ENCODE measurements at regions not wholly inside any gene's neighbourhood (a gene's known extent, or its start where the extent isn't known, plus 50 kb on each side); places are given as distances from the start of the nearest gene placed in this dataset.

DNA sequence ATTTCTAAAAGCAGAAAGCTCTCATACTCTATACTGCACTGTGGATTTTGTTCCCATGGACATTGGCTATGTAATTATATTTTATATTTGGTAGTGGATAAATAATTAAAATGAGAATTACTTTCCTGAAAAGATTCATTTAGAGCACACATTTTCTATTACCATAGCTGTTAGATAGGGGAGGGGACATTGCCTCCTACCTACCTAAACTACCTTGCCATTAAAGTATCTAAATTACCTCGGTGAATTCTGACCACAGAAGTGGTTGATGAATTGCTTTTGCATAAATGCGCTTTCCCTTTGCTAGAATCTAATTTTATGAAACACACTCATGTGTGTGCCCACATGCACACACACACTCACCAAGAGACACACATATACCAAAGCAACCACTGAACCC lies 329.1 kb downstream of the MTX2 start:
- Mint-ChIP-seq H3K4me1 (no peaks in the 10 kb centered on the region), H3K4me3 (no peak overlapping the region), H3K9me3 (peaks cover 0 to 4% (median 0%) of the 10 kb centered on the region in 11 donors), H3K27ac (no peak overlapping the region), H3K27me3 (peaks cover 27 to 44% (median 43%) of the 10 kb centered on the region in 5 donors), H3K36me3 (no peaks in the 10 kb centered on the region)
- Histone ChIP-seq H3K27ac (ENCODE audit: low read depth, low read length) (no peak overlapping the region), H3K27me3 (ENCODE audit: control insufficient read depth in 2 of 2, insufficient read depth in 2 of 2, low read length in 2 of 2) (peaks cover 0 to 4% of the 10 kb centered on the region in 2 donors), H3K4me1 (ENCODE audit: control insufficient read depth in 2 of 2, insufficient read depth in 2 of 2, low read length in 2 of 2) (no peaks in the 10 kb centered on the region), H3K4me3 (ENCODE audit: low read length) (no peak overlapping the region), H3K9me3 (ENCODE audit: control insufficient read depth in 2 of 3, low read length in 3 of 3) (no peaks in the 10 kb centered on the region), H3K36me3 (ENCODE audit: control insufficient read depth in 2 of 3, insufficient read depth in 3 of 3, low read length in 3 of 3) (no peaks in the 10 kb centered on the region)
- intact Hi-C loops (cut with micrococcal nuclease): no loop called here
- POLR2A ChIA-PET: no interaction called here
- ATAC-seq: no peak
- DNase-seq: no peak
- CTCF ChIA-PET: no interaction called here

DNA sequence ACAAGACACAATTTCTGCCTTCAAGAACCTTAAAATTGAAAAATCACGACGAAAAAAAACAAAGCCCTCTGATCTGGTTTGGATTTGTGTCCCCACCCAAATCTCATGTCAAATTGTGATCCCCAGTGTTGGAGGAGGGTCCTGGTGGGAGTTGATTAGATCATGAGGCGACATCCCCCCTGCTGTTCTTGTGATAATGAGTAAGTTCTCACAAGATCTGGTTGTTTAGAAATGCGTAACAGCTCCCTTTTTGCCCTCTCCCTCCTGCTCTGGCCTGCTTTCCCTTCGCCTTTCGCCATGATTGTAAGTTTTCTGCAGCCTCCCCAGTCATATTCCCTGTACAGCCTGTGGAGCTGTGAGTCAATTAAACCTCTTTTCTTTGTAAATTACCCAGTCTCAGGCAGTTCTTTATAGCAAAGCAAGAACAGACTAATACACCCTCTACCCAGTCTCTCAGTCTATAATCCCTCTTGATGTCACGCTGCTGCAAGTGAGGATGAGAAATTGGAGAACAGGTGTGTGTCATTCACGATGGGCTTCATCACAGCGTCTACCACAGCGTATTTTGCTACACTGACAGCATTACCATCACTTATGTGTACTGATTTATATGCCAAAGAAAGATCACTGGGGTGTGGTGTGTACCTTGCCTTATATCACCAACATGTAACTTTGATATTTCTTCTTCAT lies 330.7 kb downstream of the MTX2 start:
- Mint-ChIP-seq H3K27me3 (peaks cover 25 to 42% (median 41%) of the 10 kb centered on the region in 5 donors), H3K27ac (no peak overlapping the region), H3K36me3 (no peaks in the 10 kb centered on the region), H3K4me1 (no peaks in the 10 kb centered on the region), H3K9me3 (peaks cover 0 to 5% (median 0%) of the 10 kb centered on the region in 11 donors), H3K4me3 (no peak overlapping the region)
- ChIA-PET CTCF (no interaction called here), POLR2A (no interaction called here)
- no peak overlapping the region for H3K4me3 ChIP-seq (ENCODE audit: low read length)
- no peak for ATAC-seq
- H3K36me3 ChIP-seq (ENCODE audit: control insufficient read depth in 2 of 3, insufficient read depth in 3 of 3, low read length in 3 of 3): no peaks in the 10 kb centered on the region
- H3K9me3 ChIP-seq (ENCODE audit: control insufficient read depth in 2 of 3, low read length in 3 of 3): no peaks in the 10 kb centered on the region
- no peak overlapping the region for H3K27ac ChIP-seq (ENCODE audit: low read depth, low read length)
- peaks cover 0 to 4% of the 10 kb centered on the region in 2 donors for H3K27me3 ChIP-seq (ENCODE audit: control insufficient read depth in 2 of 2, insufficient read depth in 2 of 2, low read length in 2 of 2)
- DNase-seq: no peak
- no peaks in the 10 kb centered on the region for H3K4me1 ChIP-seq (ENCODE audit: control insufficient read depth in 2 of 2, insufficient read depth in 2 of 2, low read length in 2 of 2)
- intact Hi-C loops (cut with micrococcal nuclease): no loop called here

DNA sequence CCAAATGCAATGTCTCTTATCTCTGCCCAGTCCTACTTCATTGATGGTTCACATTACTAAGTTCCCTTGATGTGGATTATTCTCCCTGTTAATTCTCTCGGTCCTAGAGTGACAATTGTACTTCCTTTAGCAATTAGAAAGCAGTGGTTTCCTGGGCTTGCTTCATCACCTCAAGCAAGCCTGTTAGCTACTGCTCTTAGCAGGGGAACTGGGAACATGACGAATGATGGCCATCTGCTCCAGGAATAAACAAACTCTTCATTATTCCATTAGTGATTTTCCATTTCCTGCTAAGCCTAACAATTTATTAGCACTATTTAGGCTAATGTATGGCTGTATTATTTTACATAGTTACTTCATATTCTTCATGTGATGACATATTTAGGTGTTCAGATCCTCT lies 331.8 kb downstream of the MTX2 start:
- no peak overlapping the region for H3K27ac ChIP-seq (ENCODE audit: low read depth, low read length)
- peaks cover 24 to 47% (median 38%) of the 10 kb centered on the region in 5 donors for H3K27me3 Mint-ChIP-seq
- H3K9me3 ChIP-seq (ENCODE audit: control insufficient read depth in 2 of 3, low read length in 3 of 3): no peaks in the 10 kb centered on the region
- no peak overlapping the region for H3K4me3 ChIP-seq (ENCODE audit: low read length)
- no peak overlapping the region for H3K27ac Mint-ChIP-seq
- no peaks in the 10 kb centered on the region for H3K4me1 ChIP-seq (ENCODE audit: control insufficient read depth in 2 of 2, insufficient read depth in 2 of 2, low read length in 2 of 2)
- ChIA-PET CTCF (no interaction called here), POLR2A (no interaction called here)
- H3K4me3 Mint-ChIP-seq: no peak overlapping the region
- DNase-seq (no peak), ATAC-seq (no peak)
- no peaks in the 10 kb centered on the region for H3K36me3 ChIP-seq (ENCODE audit: control insufficient read depth in 2 of 3, insufficient read depth in 3 of 3, low read length in 3 of 3)
- intact Hi-C loops (cut with micrococcal nuclease): no loop called here
- no peaks in the 10 kb centered on the region for H3K36me3 Mint-ChIP-seq
- H3K4me1 Mint-ChIP-seq: no peaks in the 10 kb centered on the region
- peaks cover 0 to 4% of the 10 kb centered on the region in 2 donors for H3K27me3 ChIP-seq (ENCODE audit: control insufficient read depth in 2 of 2, insufficient read depth in 2 of 2, low read length in 2 of 2)
- peaks cover 0 to 5% (median 0%) of the 10 kb centered on the region in 11 donors for H3K9me3 Mint-ChIP-seq

DNA sequence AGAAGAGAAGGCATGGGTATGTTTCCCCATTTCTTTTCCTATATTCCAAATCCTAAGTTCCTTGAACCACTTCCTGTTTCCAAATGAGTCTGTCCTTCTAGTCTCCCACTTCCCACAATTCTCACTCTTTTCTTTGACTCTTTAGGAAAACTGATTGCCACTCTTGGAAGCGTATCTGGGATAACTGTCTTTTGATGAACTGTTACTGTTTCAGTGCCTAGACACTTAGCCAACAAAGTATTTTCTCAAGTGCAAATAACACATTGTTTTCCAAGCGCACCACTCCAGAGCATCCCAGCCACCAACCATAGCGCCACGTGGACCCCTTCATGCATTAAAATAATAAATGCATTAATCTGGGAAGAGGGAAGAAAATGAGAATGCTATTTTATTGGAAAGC lies 342.8 kb downstream of the MTX2 start:
- Mint-ChIP-seq H3K4me1 (no peaks in the 10 kb centered on the region), H3K27me3 (peaks cover 28 to 48% (median 42%) of the 10 kb centered on the region in 5 donors), H3K9me3 (peaks cover 0 to 2% (median 0%) of the 10 kb centered on the region in 11 donors), H3K36me3 (no peaks in the 10 kb centered on the region), H3K27ac (no peak overlapping the region), H3K4me3 (no peak overlapping the region)
- ChIA-PET POLR2A (no interaction called here), CTCF (no interaction called here)
- no peaks in the 10 kb centered on the region for H3K36me3 ChIP-seq (ENCODE audit: control insufficient read depth in 2 of 3, insufficient read depth in 3 of 3, low read length in 3 of 3)
- H3K9me3 ChIP-seq (ENCODE audit: control insufficient read depth in 2 of 3, low read length in 3 of 3): no peaks in the 10 kb centered on the region
- no peaks in the 10 kb centered on the region for H3K4me1 ChIP-seq (ENCODE audit: control insufficient read depth in 2 of 2, insufficient read depth in 2 of 2, low read length in 2 of 2)
- no peaks in the 10 kb centered on the region for H3K27me3 ChIP-seq (ENCODE audit: control insufficient read depth in 2 of 2, insufficient read depth in 2 of 2, low read length in 2 of 2)
- no peak overlapping the region for H3K4me3 ChIP-seq (ENCODE audit: low read length)
- intact Hi-C loops (cut with micrococcal nuclease): no loop called here
- no peak overlapping the region for H3K27ac ChIP-seq (ENCODE audit: low read depth, low read length)
- ATAC-seq (no peak), DNase-seq (no peak)

DNA sequence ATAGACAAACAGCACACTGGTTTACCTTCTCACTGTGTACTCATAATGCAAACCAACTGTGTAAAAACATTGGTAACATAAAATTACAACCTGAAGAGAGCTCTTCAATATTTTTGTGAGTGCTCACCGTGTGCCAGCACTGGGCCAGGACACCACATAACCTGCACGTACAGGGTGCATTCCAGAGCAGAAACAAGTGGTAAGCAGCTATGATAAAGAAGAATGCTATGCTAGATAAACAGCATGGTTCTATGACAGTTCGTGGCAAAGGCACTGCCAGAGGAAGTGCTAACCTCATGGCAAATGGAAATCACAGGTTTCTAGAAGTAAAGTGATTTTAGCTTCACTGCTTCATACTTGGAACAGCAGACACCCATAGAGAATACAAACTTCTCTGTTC lies 343.5 kb downstream of the MTX2 start:
- CTCF ChIA-PET: no interaction called here
- intact Hi-C loops (cut with micrococcal nuclease): no loop called here
- no peak overlapping the region for H3K27ac Mint-ChIP-seq
- POLR2A ChIA-PET: no interaction called here
- no peaks in the 10 kb centered on the region for H3K36me3 Mint-ChIP-seq
- ATAC-seq: no peak
- peaks cover 0 to 2% (median 0%) of the 10 kb centered on the region in 11 donors for H3K9me3 Mint-ChIP-seq
- Histone ChIP-seq H3K4me3 (ENCODE audit: low read length) (no peak overlapping the region), H3K27me3 (ENCODE audit: control insufficient read depth in 2 of 2, insufficient read depth in 2 of 2, low read length in 2 of 2) (no peaks in the 10 kb centered on the region), H3K9me3 (ENCODE audit: control insufficient read depth in 2 of 3, low read length in 3 of 3) (no peaks in the 10 kb centered on the region), H3K4me1 (ENCODE audit: control insufficient read depth in 2 of 2, insufficient read depth in 2 of 2, low read length in 2 of 2) (no peaks in the 10 kb centered on the region), H3K27ac (ENCODE audit: low read depth, low read length) (no peak overlapping the region), H3K36me3 (ENCODE audit: control insufficient read depth in 2 of 3, insufficient read depth in 3 of 3, low read length in 3 of 3) (no peaks in the 10 kb centered on the region)
- DNase-seq: no peak
- peaks cover 25 to 47% (median 42%) of the 10 kb centered on the region in 5 donors for H3K27me3 Mint-ChIP-seq
- no peak overlapping the region for H3K4me3 Mint-ChIP-seq
- H3K4me1 Mint-ChIP-seq: no peaks in the 10 kb centered on the region

DNA sequence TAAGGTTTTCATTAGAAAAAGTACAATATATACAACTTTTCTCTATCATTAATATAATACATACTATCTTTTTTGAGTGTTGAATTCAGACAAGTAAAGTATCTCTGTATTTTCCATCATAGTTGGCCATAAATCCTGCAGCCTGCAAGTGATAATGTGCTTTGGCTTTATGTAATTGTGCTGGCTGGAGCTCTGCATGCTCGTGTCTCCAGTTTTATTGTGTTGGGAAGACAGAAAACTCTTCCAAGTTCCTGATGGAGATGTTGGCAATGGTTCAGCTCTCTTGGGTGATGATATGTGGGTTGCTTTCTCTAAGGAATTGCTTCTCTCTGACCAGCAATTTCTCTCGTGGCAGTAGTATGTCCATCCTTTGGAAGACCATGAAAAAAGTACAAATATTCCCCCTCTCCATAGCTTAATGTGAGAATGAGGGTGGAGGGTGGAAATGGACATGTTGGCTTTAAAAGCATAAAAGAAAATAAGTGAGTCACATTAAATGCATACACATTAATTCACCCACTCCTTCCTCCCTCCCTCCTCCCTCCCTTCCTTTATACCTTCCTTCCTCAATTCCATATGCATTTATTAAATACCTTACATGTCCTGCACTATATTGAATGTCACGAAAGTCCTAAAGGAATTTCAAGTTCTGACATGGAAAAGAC lies 344.2 kb downstream of the MTX2 start:
- H3K27me3 Mint-ChIP-seq: peaks cover 25 to 47% (median 43%) of the 10 kb centered on the region in 5 donors
- no peak overlapping the region for H3K4me3 Mint-ChIP-seq
- H3K4me3 ChIP-seq (ENCODE audit: low read length): no peak overlapping the region
- H3K9me3 ChIP-seq (ENCODE audit: control insufficient read depth in 2 of 3, low read length in 3 of 3): no peaks in the 10 kb centered on the region
- no peaks in the 10 kb centered on the region for H3K36me3 Mint-ChIP-seq
- no peaks in the 10 kb centered on the region for H3K27me3 ChIP-seq (ENCODE audit: control insufficient read depth in 2 of 2, insufficient read depth in 2 of 2, low read length in 2 of 2)
- no peak overlapping the region for H3K27ac ChIP-seq (ENCODE audit: low read depth, low read length)
- ChIA-PET POLR2A (no interaction called here), CTCF (no interaction called here)
- H3K27ac Mint-ChIP-seq: no peak overlapping the region
- no peaks in the 10 kb centered on the region for H3K4me1 Mint-ChIP-seq
- H3K9me3 Mint-ChIP-seq: peaks cover 0 to 2% (median 0%) of the 10 kb centered on the region in 11 donors
- no peaks in the 10 kb centered on the region for H3K36me3 ChIP-seq (ENCODE audit: control insufficient read depth in 2 of 3, insufficient read depth in 3 of 3, low read length in 3 of 3)
- intact Hi-C loops (cut with micrococcal nuclease): no loop called here
- DNase-seq (no peak), ATAC-seq (no peak)
- no peaks in the 10 kb centered on the region for H3K4me1 ChIP-seq (ENCODE audit: control insufficient read depth in 2 of 2, insufficient read depth in 2 of 2, low read length in 2 of 2)

DNA sequence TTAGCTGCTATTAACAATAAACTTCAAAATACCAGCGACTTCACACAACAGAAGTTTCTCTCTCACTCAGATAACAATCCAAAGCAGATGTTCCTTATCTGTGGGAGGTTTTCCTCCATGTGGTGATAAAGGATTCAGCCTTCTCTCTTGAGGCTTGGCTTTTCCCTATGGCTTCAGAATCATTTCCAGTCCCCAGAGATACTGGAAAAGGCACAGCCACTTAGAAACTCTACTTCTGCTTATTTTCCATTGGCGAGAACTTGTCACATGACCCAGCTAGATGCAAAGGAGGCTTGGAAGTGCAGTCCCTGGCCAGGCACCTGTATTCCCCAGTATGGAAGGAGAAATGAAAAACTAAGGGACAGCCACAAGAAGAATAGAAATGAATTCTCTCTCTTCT lies 344.8 kb downstream of the MTX2 start:
- DNase-seq (no peak), ATAC-seq (no peak)
- no peak overlapping the region for H3K4me3 Mint-ChIP-seq
- H3K27ac Mint-ChIP-seq: no peak overlapping the region
- no peaks in the 10 kb centered on the region for H3K9me3 ChIP-seq (ENCODE audit: control insufficient read depth in 2 of 3, low read length in 3 of 3)
- H3K4me1 ChIP-seq (ENCODE audit: control insufficient read depth in 2 of 2, insufficient read depth in 2 of 2, low read length in 2 of 2): no peaks in the 10 kb centered on the region
- no peaks in the 10 kb centered on the region for H3K36me3 Mint-ChIP-seq
- no peaks in the 10 kb centered on the region for H3K4me1 Mint-ChIP-seq
- no peaks in the 10 kb centered on the region for H3K27me3 ChIP-seq (ENCODE audit: control insufficient read depth in 2 of 2, insufficient read depth in 2 of 2, low read length in 2 of 2)
- peaks cover 23 to 49% (median 46%) of the 10 kb centered on the region in 5 donors for H3K27me3 Mint-ChIP-seq
- POLR2A ChIA-PET: no interaction called here
- intact Hi-C loops (cut with micrococcal nuclease): no loop called here
- no peaks in the 10 kb centered on the region for H3K36me3 ChIP-seq (ENCODE audit: control insufficient read depth in 2 of 3, insufficient read depth in 3 of 3, low read length in 3 of 3)
- CTCF ChIA-PET: no interaction called here
- H3K9me3 Mint-ChIP-seq: peaks cover 0 to 2% (median 0%) of the 10 kb centered on the region in 11 donors
- H3K4me3 ChIP-seq (ENCODE audit: low read length): no peak overlapping the region
- H3K27ac ChIP-seq (ENCODE audit: low read depth, low read length): no peak overlapping the region
